ENCODE measurements at regions not wholly inside any gene's neighbourhood (a gene's known extent, or its start where the extent isn't known, plus 50 kb on each side); places are given as distances from the start of the nearest gene placed in this dataset.

DNA sequence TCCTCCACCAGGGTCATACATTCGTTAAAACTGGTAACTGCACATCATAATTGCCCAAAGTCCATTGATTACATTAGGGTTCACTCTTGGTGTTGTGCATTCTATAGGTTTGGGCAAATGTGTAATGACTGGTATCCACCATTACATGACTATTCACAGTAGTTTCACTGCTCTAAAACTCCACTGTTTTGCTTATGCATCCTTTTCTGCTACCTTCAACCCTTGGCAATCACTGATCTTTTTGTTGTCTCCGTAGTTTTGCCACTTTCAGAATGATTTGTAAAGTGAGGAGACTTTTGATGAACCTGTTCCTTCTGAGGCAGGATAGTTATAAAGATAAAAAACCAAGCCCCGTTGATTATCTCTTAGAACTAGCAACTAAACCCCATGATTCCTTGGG is 187.3 kb upstream of the MCHR2 start:
- TF ChIP-seq, protein P1, sequence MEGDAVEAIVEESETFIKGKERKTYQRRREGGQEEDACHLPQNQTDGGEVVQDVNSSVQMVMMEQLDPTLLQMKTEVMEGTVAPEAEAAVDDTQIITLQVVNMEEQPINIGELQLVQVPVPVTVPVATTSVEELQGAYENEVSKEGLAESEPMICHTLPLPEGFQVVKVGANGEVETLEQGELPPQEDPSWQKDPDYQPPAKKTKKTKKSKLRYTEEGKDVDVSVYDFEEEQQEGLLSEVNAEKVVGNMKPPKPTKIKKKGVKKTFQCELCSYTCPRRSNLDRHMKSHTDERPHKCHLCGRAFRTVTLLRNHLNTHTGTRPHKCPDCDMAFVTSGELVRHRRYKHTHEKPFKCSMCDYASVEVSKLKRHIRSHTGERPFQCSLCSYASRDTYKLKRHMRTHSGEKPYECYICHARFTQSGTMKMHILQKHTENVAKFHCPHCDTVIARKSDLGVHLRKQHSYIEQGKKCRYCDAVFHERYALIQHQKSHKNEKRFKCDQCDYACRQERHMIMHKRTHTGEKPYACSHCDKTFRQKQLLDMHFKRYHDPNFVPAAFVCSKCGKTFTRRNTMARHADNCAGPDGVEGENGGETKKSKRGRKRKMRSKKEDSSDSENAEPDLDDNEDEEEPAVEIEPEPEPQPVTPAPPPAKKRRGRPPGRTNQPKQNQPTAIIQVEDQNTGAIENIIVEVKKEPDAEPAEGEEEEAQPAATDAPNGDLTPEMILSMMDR (IDR thresholded peaks at IDR 0.05), result no peak
- TF ChIP-seq POLR2AphosphoS5 (IDR thresholded peaks at IDR 0.05), result no peak

All from esophagus muscularis mucosa (tissue), 3 donors.